H1 (cell line): ENCODE measurements at regions not wholly inside any gene's neighbourhood (a gene's known extent, or its start where the extent isn't known, plus 50 kb on each side); places are given as distances from the start of the nearest gene placed in this dataset.

ENCODE experiments used
- CTCF ChIA-PET: fragments of 300-600 bp; sonication (Branson Sonifier 250); formaldehyde crosslinking; loops from one replicate; lab custom pipeline; 2021; ENCODE audit not compliant: partially characterized antibody; lab: Charles Lee
- POLR2A ChIA-PET: fragments of 300-600 bp; sonication (Branson Sonifier 250); formaldehyde crosslinking; loops from one replicate; lab custom pipeline; 2021; ENCODE audit warnings: inconsistent platforms; ENCODE audit not compliant: partially characterized antibody; lab: Charles Lee
- DNase-seq, 2 experiments: peaks; one replicate each; pipeline versions ENCODE4 v3.0.0 to v3.0.0-alpha.2; 2010 to 2022; ENCODE audit warnings: low spot score in 2 of 2, low read depth in 1 of 2, mixed read lengths in 1 of 2
- FAIRE-seq: peaks from 2 replicates; lab custom pipeline; 2011; peaks lifted over from hg19 to GRCh38; lab: Jason Lieb, UNC
- H2AFZ ChIP-seq: 2 replicates; pipeline ENCODE4 v1.8.1; 2012; ENCODE audit warnings: low read length, inconsistent platforms
- H2AK5ac ChIP-seq: 2 replicates; pipeline ENCODE4 v1.6.1; 2013; ENCODE audit warnings: low read depth, low read length
- H2BK120ac ChIP-seq: replicated peaks from 2 replicates; pipeline ENCODE3; 2013; ENCODE audit warnings: low read depth, low read length, inconsistent platforms
- H2BK12ac ChIP-seq: 2 replicates; pipeline ENCODE4 v1.6.1; 2013; ENCODE audit warnings: low read depth, low read length
- H2BK15ac ChIP-seq: 2 replicates; pipeline ENCODE4 v1.6.1; 2013; ENCODE audit warnings: low read length
- H2BK20ac ChIP-seq: 2 replicates; pipeline ENCODE4 v1.6.1; 2013; ENCODE audit warnings: low read length
- H2BK5ac ChIP-seq: 2 replicates; pipeline ENCODE4 v1.6.1; 2013; ENCODE audit warnings: low read depth, low read length
- H3K14ac ChIP-seq: 2 replicates; pipeline ENCODE4 v1.6.1; 2013; ENCODE audit warnings: inconsistent platforms; ENCODE audit not compliant: insufficient read length
- H3K18ac ChIP-seq: 2 replicates; pipeline ENCODE4 v1.6.1; 2013; ENCODE audit warnings: low read length; ENCODE audit errors: extremely low read depth
- H3K23ac ChIP-seq: 2 replicates; pipeline ENCODE4 v1.6.1; 2013; ENCODE audit warnings: inconsistent platforms; ENCODE audit not compliant: insufficient read length
- H3K23me2 ChIP-seq: 2 replicates; pipeline ENCODE4 v1.6.1; 2013; ENCODE audit warnings: low read depth, low read length
- H3K27ac ChIP-seq: 2 replicates; pipeline ENCODE4 v1.6.1; 2011; ENCODE audit warnings: low read depth, low read length, inconsistent platforms
- H3K27me3 ChIP-seq, 4 experiments: replicated peaks in 1 of 4; 1 replicate in 1 of 4; 2 replicates in 3 of 4; pipeline versions ENCODE4 v1.6.1 to v1.8.1; 2011 to 2013; ENCODE audit warnings: low read length in 3 of 4, mild to moderate bottlenecking in 3 of 4, inconsistent platforms in 2 of 4, mixed read lengths in 2 of 4, moderate library complexity in 1 of 4; ENCODE audit not compliant: control insufficient read depth in 3 of 4, insufficient read depth in 3 of 4; ENCODE audit errors: extremely low read depth in 1 of 4
- H3K36me3 ChIP-seq, 4 experiments: 2 replicates each; pipeline versions ENCODE4 v1.6.1 to v1.8.1; 2011 to 2013; ENCODE audit warnings: mild to moderate bottlenecking in 4 of 4, low read length in 3 of 4, moderate library complexity in 2 of 4, control low read depth in 1 of 4, inconsistent platforms in 1 of 4; ENCODE audit not compliant: insufficient read depth in 4 of 4, control insufficient read depth in 2 of 4
- H3K4ac ChIP-seq: replicated peaks from 2 replicates; pipeline ENCODE3; 2013; ENCODE audit warnings: low read length, low read depth, mixed read lengths, inconsistent platforms; ENCODE audit not compliant: insufficient read length
- H3K4me1 ChIP-seq, 4 experiments: replicated peaks in 1 of 4; 1 replicate in 1 of 4; 2 replicates in 3 of 4; pipeline versions ENCODE4 v1.6.1 to v1.8.1; 2011 to 2013; ENCODE audit warnings: low read length in 3 of 4, inconsistent platforms in 2 of 4, mixed read lengths in 1 of 4; ENCODE audit not compliant: insufficient read depth in 4 of 4, control insufficient read depth in 3 of 4
- H3K4me2 ChIP-seq, 2 experiments: 2 replicates each; pipeline versions ENCODE4 v1.6.1 to v1.8.1; 2011 to 2013; ENCODE audit warnings: low read depth in 2 of 2, low read length in 2 of 2, control low read depth in 1 of 2, inconsistent platforms in 1 of 2, mild to moderate bottlenecking in 1 of 2; ENCODE audit not compliant: insufficient read depth in 1 of 2
- H3K4me3 ChIP-seq, 4 experiments: fragments of 200-600, 300-600 bp in 1 of 4; sonication (generic), shearing (Covaris generic), sonication (Bioruptor Twin) in 1 of 4; 2 replicates each; pipeline versions ENCODE4 v1.5.1 to v1.8.1; 2011 to 2016; ENCODE audit warnings: low read length in 4 of 4, low read depth in 3 of 4, control low read depth in 2 of 4, inconsistent platforms in 2 of 4, mild to moderate bottlenecking in 2 of 4, mixed read lengths in 1 of 4, moderate library complexity in 1 of 4; ENCODE audit not compliant: insufficient read depth in 2 of 4; ENCODE audit errors: extremely low read depth in 1 of 4
- H3K56ac ChIP-seq: replicated peaks from 2 replicates; pipeline ENCODE3; 2013; ENCODE audit warnings: low read depth, mild to moderate bottlenecking, mixed read lengths, low read length, inconsistent platforms; ENCODE audit not compliant: insufficient read length
- H3K79me1 ChIP-seq: 2 replicates; pipeline ENCODE4 v1.6.1; 2013; ENCODE audit warnings: low read depth, low read length, control low read depth
- H3K79me2 ChIP-seq, 2 experiments: 2 replicates each; pipeline versions ENCODE4 v1.6.1 to v1.8.1; 2012 to 2013; ENCODE audit warnings: low read length in 2 of 2, mild to moderate bottlenecking in 2 of 2, inconsistent platforms in 1 of 2; ENCODE audit not compliant: insufficient read depth in 2 of 2, control insufficient read depth in 1 of 2
- H3K9ac ChIP-seq, 4 experiments: replicated peaks in 1 of 4; 1 replicate in 1 of 4; 2 replicates in 3 of 4; pipeline versions ENCODE4 v1.6.1 to v1.8.1; 2011 to 2013; ENCODE audit warnings: low read depth in 3 of 4, low read length in 3 of 4, control low read depth in 2 of 4, mild to moderate bottlenecking in 2 of 4, moderate library complexity in 2 of 4, inconsistent platforms in 1 of 4; ENCODE audit errors: extremely low read depth in 1 of 4
- H3K9me3 ChIP-seq, 2 experiments: 2 replicates each; pipeline versions ENCODE4 v1.6.1 to v1.8.1; 2012 to 2013; ENCODE audit warnings: mild to moderate bottlenecking in 2 of 2, moderate library complexity in 2 of 2, control low read depth in 1 of 2, inconsistent platforms in 1 of 2, low read depth in 1 of 2, low read length in 1 of 2, mixed read lengths in 1 of 2; ENCODE audit not compliant: insufficient read depth in 2 of 2
- H4K20me1 ChIP-seq, 2 experiments: replicated peaks in 1 of 2; 2 replicates each; pipeline versions ENCODE3 to v1.8.1; 2011 to 2013; ENCODE audit warnings: inconsistent platforms in 2 of 2, low read length in 2 of 2, mild to moderate bottlenecking in 1 of 2; ENCODE audit not compliant: insufficient read depth in 2 of 2, control insufficient read depth in 1 of 2
- H4K5ac ChIP-seq: 2 replicates; pipeline ENCODE4 v1.6.1; 2013; ENCODE audit warnings: low read length, low read depth, mixed read lengths, inconsistent platforms; ENCODE audit not compliant: insufficient read length
- H4K8ac ChIP-seq: 2 replicates; pipeline ENCODE4 v1.8.0; 2013; ENCODE audit warnings: mild to moderate bottlenecking, moderate library complexity, low read length, inconsistent platforms; ENCODE audit not compliant: insufficient read depth; ENCODE audit errors: extremely low read depth
- H4K91ac ChIP-seq: replicated peaks from 2 replicates; pipeline ENCODE3; 2013; ENCODE audit warnings: low read length, mixed read lengths, inconsistent platforms; ENCODE audit not compliant: insufficient read length
- FOSL1 ChIP-seq: IDR thresholded peaks from 2 replicates; pipeline ENCODE4 v1.6.1; 2011; ENCODE audit warnings: mild to moderate bottlenecking, low read depth, low read length, moderate library complexity; ENCODE audit not compliant: insufficient read depth
- HDAC6 ChIP-seq: IDR thresholded peaks from one replicate; pipeline ENCODE4 v1.7.1; 2012; ENCODE audit warnings: low read depth, mild to moderate bottlenecking, inconsistent platforms, low read length, moderate library complexity
- RBBP5 ChIP-seq: IDR thresholded peaks from 2 replicates; pipeline ENCODE4 v1.7.1; 2012; ENCODE audit warnings: low read depth, mild to moderate bottlenecking, inconsistent platforms, low read length, moderate library complexity, borderline replicate concordance
- SAP30 ChIP-seq: fragments of 300-600 bp; sonication (generic); IDR thresholded peaks from 2 replicates; pipeline ENCODE4 v1.7.1; 2012; ENCODE audit warnings: low read length, moderate library complexity, mild to moderate bottlenecking, inconsistent platforms; ENCODE audit not compliant: insufficient read depth, insufficient replicate concordance
- SUZ12 ChIP-seq: fragments of 200-600 bp; sonication (generic); IDR thresholded peaks from 2 replicates; pipeline ENCODE4 v1.6.1; 2012; ENCODE audit warnings: mild to moderate bottlenecking, inconsistent platforms, low read length, moderate library complexity, mixed read lengths
- TCF12 ChIP-seq: IDR thresholded peaks from 2 replicates; pipeline ENCODE4 v1.6.1; 2011; ENCODE audit warnings: low read depth, mild to moderate bottlenecking, low read length
- WGBS, 2 experiments: shearing (Covaris generic) in 1 of 2; methylation state at CpG; one replicate each; pipeline versions ENCODE4 v1.1.6 to v1.1.7; 2013 to 2015; ENCODE audit warnings: low lambda C conversion rate in 2 of 2, mixed read lengths in 2 of 2, inconsistent platforms in 1 of 2, low coverage in 1 of 2, missing lambda C conversion rate in 1 of 2; ENCODE audit not compliant: insufficient replicate concordance in 2 of 2, insufficient coverage in 1 of 2, insufficient read length in 1 of 2; ENCODE audit errors: extremely low coverage in 1 of 2, missing lambda C conversion rate in 1 of 2; 5-methylcytosine and 5-hydroxymethylcytosine counted together

GRCh38 chr14:85479771-85480170 lies 50.2 kb upstream of the FLRT2 start:
- no peak overlapping the region for H3K23ac ChIP-seq
- no peak overlapping the region for H3K27ac ChIP-seq
- FAIRE-seq, result no peak
- no peak overlapping the region for H2BK5ac ChIP-seq
- H3K23me2 ChIP-seq, result no peaks in the 10 kb centered on the region
- H3K4ac ChIP-seq, result no peak overlapping the region
- no peaks in the 10 kb centered on the region for H3K79me2 ChIP-seq
- CTCF ChIA-PET, result interaction anchor here (0.6 kb wide), 1 partner anchor 1712 kb away, joined by 4 read pairs; no protein-coding TSS in a partner anchor
- no peak overlapping the region for H4K5ac ChIP-seq
- TF ChIP-seq HDAC6, result no peak
- TF ChIP-seq SAP30, result no peak
- no peak for TF ChIP-seq RBBP5
- no peak for TF ChIP-seq TCF12
- no peak for TF ChIP-seq FOSL1
- TF ChIP-seq SUZ12, result no peak
- no peak overlapping the region for H3K18ac ChIP-seq
- no peaks in the 10 kb centered on the region for H3K79me1 ChIP-seq
- H2AFZ ChIP-seq, result no peak overlapping the region
- no peak overlapping the region for H3K4me3 ChIP-seq
- H2AK5ac ChIP-seq, result no peak overlapping the region
- no peaks in the 10 kb centered on the region for H3K27me3 ChIP-seq
- POLR2A ChIA-PET, result no interaction called here
- H3K56ac ChIP-seq, result no peak overlapping the region
- H4K8ac ChIP-seq, result no peak overlapping the region
- H3K36me3 ChIP-seq, result no peaks in the 10 kb centered on the region
- WGBS, 2 experiments, result 87% methylated on average over 2 of the region's 2 CpGs; no CpG with 5 or more reads in 1 of the 2 experiments
- H2BK120ac ChIP-seq, result no peak overlapping the region
- H2BK15ac ChIP-seq, result no peak overlapping the region
- no peak overlapping the region for H3K9ac ChIP-seq
- no peaks in the 10 kb centered on the region for H3K4me1 ChIP-seq
- H2BK20ac ChIP-seq, result no peak overlapping the region
- no peaks in the 10 kb centered on the region for H4K20me1 ChIP-seq
- H4K91ac ChIP-seq, result no peak overlapping the region
- H3K14ac ChIP-seq, result no peak overlapping the region
- H3K9me3 ChIP-seq, result no peaks in the 10 kb centered on the region; a peak in 1 of 4 replicates
- H3K4me2 ChIP-seq, result no peak overlapping the region
- DNase-seq, result no peak
- H2BK12ac ChIP-seq, result no peak overlapping the region
